ENCODE measurements at regions not wholly inside any gene's neighbourhood (a gene's known extent, or its start where the extent isn't known, plus 50 kb on each side); places are given as distances from the start of the nearest gene placed in this dataset.

DNA sequence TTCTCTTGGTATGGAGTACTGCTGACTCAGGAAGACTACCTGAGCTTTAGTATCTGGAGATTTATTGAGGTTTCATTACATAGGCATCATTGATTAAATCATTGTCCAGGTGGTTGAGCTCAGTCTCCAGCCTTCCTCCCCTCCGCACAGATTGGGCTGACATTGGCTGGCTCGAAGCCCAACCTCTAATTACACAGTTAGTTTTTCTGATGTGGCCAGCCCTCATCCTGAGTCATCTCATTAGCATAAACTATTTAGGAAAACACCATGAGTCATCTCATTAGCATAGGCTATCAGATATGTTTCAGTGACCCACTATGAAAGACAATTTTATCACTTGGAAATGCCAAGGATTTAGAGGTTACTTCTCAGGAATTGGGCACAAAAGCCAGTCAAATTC, 93.9 kb upstream of the ANKRD50 start:
- no peak for TF ChIP-seq CTCF (IDR thresholded peaks at IDR 0.05)
- TF ChIP-seq POLR2A (IDR thresholded peaks at IDR 0.05): no peak
